ENCODE measurements at regions not wholly inside any gene's neighbourhood (a gene's known extent, or its start where the extent isn't known, plus 50 kb on each side); places are given as distances from the start of the nearest gene placed in this dataset.

DNA sequence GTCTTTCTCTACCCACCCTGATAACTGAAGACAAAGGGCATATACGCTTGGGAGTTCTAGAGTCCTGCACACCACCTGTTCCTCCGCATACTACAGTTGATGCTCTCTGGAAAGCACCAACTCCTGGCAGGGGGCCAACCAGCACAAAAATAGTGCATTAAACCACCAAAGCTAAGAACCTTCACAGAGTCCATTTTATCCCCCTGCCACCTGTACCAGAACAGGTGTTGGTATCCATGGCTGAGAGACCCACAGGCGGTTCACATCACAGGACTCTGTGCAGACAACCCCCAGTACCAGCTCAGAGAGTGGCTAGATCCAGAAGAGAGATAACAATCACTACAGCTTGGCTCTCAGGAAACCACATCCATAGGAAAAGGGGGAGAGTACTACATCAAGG, 114.4 kb upstream of the POU1F1 start:
- TF ChIP-seq, protein P1, sequence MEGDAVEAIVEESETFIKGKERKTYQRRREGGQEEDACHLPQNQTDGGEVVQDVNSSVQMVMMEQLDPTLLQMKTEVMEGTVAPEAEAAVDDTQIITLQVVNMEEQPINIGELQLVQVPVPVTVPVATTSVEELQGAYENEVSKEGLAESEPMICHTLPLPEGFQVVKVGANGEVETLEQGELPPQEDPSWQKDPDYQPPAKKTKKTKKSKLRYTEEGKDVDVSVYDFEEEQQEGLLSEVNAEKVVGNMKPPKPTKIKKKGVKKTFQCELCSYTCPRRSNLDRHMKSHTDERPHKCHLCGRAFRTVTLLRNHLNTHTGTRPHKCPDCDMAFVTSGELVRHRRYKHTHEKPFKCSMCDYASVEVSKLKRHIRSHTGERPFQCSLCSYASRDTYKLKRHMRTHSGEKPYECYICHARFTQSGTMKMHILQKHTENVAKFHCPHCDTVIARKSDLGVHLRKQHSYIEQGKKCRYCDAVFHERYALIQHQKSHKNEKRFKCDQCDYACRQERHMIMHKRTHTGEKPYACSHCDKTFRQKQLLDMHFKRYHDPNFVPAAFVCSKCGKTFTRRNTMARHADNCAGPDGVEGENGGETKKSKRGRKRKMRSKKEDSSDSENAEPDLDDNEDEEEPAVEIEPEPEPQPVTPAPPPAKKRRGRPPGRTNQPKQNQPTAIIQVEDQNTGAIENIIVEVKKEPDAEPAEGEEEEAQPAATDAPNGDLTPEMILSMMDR (conservative IDR thresholded peaks at IDR 0.05; ENCODE audit: low read depth, low read length), result no peak
- no peak for TF ChIP-seq EZH2 (IDR thresholded peaks at IDR 0.05; ENCODE audit: borderline replicate concordance, low read depth, low read length, poor library complexity, severe bottlenecking)
